WTC11 (cell line): ENCODE measurements at regions not wholly inside any gene's neighbourhood (a gene's known extent, or its start where the extent isn't known, plus 50 kb on each side); places are given as distances from the start of the nearest gene placed in this dataset.

Experiments
- CTCF ChIP-seq: fragments of 200-600 bp; IDR thresholded peaks from 2 replicates; pipeline ENCODE4 v1.8.0; 2022; ENCODE audit warnings: antibody characterized with exemption
- NFYB ChIP-seq: sonication (generic); formaldehyde crosslinking; conservative IDR thresholded peaks from 2 replicates; pipeline ENCODE4 v1.8.0; 2022; ENCODE audit warnings: low read depth, missing genetic modification reagents
- PRRX2 ChIP-seq: fragments of 250-450 bp; sonication (Bioruptor Pico); IDR thresholded peaks from 2 replicates; pipeline ENCODE4 v1.8.0; 2021; ENCODE audit warnings: mild to moderate bottlenecking
- TF ChIP-seq, protein P1 (sequence below): sonication (generic); formaldehyde crosslinking; IDR thresholded peaks from 2 replicates; pipeline ENCODE4 v1.8.1; 2022; ENCODE audit warnings: mild to moderate bottlenecking, missing genetic modification reagents, moderate library complexity, borderline replicate concordance

GRCh38 chr1:29638281-29638680 is 402.0 kb downstream of the PTPRU start:
- TF ChIP-seq, protein P1, sequence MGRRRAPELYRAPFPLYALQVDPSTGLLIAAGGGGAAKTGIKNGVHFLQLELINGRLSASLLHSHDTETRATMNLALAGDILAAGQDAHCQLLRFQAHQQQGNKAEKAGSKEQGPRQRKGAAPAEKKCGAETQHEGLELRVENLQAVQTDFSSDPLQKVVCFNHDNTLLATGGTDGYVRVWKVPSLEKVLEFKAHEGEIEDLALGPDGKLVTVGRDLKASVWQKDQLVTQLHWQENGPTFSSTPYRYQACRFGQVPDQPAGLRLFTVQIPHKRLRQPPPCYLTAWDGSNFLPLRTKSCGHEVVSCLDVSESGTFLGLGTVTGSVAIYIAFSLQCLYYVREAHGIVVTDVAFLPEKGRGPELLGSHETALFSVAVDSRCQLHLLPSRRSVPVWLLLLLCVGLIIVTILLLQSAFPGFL (CRISPR knock-in tag): no peak
- TF ChIP-seq NFYB (no peak), CTCF (no peak), PRRX2 (CRISPR knock-in tag) (no peak)
